NCI-H82 treated with DMSO at 0.1 percent for 48 hours (cell line): ENCODE measurements at regions not wholly inside any gene's neighbourhood (a gene's known extent, or its start where the extent isn't known, plus 50 kb on each side); places are given as distances from the start of the nearest gene placed in this dataset.
"Not testable (repeated sequence)": the region's sequence is repeated elsewhere in the genome, so short reads cannot be mapped to it uniquely, and the experiment has no call there.

Source experiments
- DNase-seq: peaks from one replicate; lab custom pipeline; 2025; ENCODE audit not compliant: unreplicated experiment; lab: John Stamatoyannopoulos, UW

- DNase-seq = no peak
These were observed 154.0 kb downstream of the RHOU start for GRCh38 chr1:228889289-228889688.

GRCh38 chr1:228891272-228892034, 156.2 kb downstream of the RHOU start:
- DNase-seq = no peak

- DNase-seq = not testable (repeated sequence)
These were observed 156.9 kb downstream of the RHOU start for GRCh38 chr1:228892200-228892599.

DNA sequence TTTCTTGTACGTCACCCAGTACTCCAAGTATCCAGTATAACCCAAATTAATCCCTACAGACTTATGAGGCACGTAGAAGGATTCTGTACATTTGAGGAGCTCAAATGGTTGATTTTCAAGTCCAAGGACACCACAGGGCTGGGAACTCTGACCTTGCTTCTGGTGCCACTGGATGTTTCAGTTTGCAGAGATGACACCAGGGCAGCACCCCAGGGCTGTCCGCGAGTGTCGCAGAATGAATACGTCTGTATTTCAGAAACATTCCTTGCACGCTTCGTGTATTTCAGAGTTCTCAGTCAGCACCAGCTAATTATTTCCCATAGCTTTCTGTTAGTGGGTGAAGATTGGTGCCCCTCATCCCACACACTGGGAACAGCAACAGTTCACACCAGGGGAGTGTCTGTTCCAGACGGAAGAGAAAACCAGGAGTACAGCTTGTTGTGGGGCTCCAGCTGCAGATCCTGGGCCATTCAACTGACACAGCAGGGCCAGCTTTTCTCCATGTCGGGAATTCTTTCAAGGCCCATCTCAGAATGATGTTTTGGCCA, 159.2 kb downstream of the RHOU start:
- DNase-seq = no peak

DNA sequence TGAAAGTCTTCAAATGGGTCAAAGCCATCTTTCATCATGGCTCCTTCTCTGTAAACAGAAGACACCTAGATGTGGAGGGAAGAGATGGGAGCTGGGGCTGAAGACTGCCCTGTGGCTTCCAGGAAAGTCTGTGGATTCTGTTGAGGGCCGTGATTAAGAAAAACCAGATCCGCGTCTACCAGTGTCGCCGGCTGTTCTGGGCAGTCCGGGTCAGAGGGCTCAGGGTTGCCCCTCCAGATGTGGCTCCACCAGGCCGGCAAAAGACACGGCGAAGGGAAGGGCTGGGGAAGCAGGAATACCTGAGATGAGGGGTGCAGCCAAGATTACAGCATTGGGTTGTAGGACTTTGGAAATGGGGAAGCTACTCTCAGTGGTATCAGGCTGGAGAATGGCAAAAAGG, 162.6 kb downstream of the RHOU start:
- no peak for DNase-seq

- no peak for DNase-seq
These were observed 163.3 kb downstream of the RHOU start for GRCh38 chr1:228898582-228898992.

- no peak for DNase-seq
These were observed 164.2 kb downstream of the RHOU start for GRCh38 chr1:228899421-228899956.

- DNase-seq = no peak
These were observed 165.0 kb downstream of the RHOU start for GRCh38 chr1:228900099-228900885.

- DNase-seq = no peak
These were observed 165.7 kb downstream of the RHOU start for GRCh38 chr1:228900886-228901392.

DNA sequence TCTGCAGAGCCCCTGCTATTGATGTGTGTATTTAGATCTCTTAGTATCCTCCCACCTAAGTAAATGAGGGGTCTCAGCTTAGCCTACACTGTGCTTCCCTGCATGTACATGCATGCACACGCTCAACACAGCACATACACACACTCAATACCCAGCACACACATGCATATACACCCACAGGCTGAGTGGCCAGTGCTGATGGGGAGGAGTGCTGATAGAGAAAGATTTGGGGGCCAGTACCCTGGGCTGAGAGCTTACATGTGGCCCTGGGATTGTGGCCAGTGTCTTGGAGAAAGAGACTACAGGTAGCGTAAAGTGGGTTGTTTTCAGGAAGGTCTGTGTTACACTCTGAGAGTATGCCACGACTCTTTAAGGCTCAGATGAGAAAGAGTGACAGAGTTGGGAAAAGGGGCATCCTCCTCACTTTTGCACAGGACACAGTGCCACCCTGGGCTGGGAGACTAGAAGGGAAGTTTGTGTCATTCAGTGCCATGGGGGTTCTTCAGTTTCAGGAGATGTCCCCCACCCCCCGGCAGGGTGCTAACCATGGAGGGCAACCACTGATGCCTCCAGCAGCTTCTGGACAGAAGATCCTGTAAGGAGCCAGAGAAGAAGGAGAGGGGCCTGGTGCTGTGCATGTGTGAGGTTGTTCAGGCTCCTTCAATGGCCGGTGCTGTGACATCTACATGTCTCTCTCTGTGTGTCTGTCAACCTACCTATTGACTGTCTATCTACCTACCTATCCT, 166.8 kb downstream of the RHOU start:
- no peak for DNase-seq

DNA sequence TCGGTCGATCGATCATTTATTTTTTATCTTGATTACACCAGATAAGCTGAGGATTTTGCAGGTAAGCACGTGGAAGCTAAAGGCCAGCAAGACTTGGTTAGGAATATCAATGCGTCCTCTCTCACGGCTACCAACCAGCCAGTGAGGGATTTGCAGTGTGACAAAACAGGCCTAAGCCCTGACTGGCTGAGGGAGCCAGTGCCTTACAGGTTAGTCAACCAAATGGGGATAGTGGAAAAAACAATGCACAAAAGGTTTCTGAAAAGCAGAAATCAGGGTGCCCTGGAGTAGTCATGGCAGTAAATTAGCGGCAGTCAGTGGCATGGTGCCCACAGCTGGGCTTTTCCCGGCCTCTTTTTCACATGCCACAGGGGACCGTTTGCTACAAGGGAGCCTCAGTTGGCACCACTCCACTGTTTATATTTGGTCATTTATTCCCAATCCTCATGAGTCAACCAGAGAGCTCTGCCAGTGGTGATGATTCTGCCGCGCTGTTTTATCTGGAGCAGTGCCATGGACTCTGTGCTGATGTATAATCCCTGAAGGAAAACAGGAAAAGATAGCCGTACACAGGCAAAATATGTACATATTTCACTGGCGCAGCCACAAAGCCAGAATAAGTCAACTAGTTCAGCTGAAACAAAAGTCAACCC, 167.6 kb downstream of the RHOU start:
- no peak for DNase-seq

DNA sequence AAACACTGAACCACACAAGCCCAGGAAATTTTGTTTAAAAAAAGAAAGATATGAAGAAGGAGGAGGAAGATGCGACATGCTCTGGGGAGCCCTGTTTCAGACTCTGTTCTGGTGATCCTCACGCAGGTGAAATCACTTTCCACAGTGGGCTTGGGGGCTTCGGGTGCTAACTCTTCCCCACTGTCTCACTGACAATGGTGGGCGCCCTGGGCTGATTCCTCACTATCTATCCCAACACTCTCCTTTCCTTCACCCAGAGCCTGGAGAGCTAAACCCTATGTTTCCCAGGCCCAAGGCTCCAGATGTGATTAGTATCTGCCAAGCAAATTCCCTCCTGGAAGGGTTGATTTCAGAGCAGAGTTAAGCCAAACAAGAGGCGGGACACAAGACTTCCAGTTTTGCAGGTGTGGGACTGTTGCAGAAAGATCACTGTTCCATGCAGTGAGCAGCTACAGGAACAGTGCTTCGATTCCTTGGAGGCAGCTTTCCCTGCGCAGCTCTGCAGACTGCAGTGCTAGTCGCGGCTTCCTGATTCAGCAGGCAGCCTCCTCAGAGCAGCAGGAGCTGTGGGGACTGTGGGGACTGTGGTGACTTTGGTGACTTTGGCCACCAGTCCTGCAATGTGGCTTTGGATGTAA, 168.3 kb downstream of the RHOU start:
- no peak for DNase-seq

GRCh38 chr1:228904222-228904621, 168.9 kb downstream of the RHOU start:
- no peak for DNase-seq

GRCh38 chr1:228905701-228906101, 170.4 kb downstream of the RHOU start:
- DNase-seq = no peak

- no peak for DNase-seq
These were observed 171.1 kb downstream of the RHOU start for GRCh38 chr1:228906223-228906860.

DNA sequence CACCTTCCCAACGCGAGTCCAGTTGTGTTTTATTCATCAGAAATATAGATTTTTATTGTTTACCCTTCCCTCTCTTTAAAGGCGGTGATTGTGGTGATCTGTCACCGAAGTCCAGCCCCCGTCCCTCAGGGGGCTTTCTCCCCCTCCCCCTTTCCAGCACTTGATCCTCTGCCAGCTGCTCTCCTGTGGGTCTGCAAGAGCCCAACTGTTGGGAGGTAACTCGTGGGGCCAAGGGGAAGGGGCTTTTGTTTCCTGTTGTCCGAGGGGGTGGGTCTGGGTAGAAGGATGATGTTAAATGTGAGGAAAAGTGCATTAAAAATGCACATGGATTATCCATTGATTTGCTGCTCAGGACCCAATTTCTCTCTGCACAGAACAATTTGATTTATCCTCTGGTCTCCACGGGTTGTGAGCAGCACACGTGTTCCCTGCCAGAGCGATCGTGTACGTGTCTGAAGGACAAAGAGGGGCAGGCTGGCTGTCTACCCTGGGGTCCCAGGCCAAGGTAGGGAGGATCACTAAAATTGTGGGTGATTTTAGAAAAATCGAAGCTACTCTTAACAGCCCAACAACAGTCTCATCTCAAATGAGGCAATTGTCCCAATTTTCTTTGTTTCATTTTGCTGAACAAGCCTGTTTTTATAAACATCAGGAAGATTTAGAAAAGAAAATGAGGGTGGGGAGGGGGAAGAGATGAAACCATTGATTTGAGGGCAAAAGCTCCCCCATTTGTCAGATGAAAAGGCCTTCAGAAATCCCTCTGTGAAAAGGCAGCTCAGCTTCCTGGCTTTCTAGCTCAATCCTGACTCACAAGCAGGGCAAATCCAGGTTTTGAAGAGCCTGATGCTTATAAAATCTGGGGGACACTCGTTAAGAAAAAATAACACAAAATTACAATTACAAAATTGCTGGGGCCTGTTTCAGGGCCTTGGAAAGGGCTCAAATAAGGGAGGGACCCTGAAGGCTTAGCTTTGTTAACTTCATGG, 176.2 kb downstream of the RHOU start:
- peak; percentile 88 for DNase-seq

DNA sequence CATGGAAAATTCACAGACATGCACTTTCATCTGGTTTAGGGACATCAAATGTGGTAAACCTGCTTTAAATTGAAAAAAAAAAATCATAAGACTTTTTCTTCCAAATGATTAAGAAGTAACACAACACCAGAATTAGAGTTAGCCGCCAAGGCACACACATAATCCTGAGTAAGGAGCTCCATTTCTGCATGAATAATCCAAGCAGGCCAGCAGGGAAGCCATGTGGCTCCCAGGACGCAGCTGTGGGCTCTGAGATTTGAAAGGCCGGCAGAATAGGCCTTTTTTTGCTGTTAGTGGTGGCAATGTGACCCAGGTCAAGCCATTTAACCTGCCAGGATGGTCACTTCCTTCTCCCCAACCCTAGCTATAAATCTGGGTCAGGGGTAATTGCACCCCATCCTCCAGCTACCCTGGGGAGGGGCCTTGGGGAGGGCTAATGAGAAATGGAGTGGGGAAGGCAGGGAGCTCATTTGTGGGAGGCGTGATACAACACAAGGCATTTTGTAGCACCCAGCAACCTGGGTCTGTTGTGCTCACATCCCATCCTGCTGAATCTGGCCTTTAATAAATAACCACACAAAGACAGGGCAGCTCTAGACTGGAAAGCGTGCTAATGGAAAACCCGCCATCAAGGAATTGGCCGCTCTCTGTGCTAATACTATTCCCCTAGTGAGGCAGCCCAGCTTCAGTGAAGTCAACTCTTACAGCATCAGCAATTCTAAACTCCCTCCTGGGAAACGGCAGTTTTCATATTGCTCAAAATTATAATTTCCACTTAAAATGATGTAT, 178.5 kb downstream of the RHOU start:
- DNase-seq = peak; percentile 81
